Stimulated activated CD4-positive, alpha-beta T cell treated with anti-CD3 and anti-CD28 coated beads, TNF-alpha, amount 100 ng/mL, for 24 hours (primary cell): ENCODE measurements at regions not wholly inside any gene's neighbourhood (a gene's known extent, or its start where the extent isn't known, plus 50 kb on each side); places are given as distances from the start of the nearest gene placed in this dataset.

Source experiments
- DNase-seq, 3 experiments: peaks; one replicate each; pipeline ENCODE4 v3.0.0-alpha.2; 2020; ENCODE audit warnings: low read depth in 3 of 3

DNA sequence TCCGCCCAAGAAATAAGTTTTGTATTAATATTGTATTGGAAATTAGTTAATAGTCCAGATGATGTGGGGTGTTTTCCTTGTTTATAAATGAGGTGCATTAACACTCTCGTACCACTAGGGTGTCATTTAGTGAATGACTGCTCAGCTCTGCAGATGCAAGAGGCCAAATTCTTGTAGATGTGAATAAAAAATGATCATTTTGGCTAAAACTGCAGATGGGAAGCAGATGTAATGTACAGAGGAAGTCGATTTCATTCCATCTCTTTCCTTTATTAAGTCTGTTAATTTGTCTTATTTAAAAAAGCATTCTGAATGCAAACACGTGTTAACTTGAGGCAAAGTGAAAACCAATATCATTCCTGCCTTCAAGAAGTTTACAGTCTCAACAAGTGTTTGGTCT is 108.1 kb downstream of the DHX15 start:
- no peak for DNase-seq

- no peak for DNase-seq
These were observed 108.6 kb downstream of the DHX15 start for GRCh38 chr4:24475756-24476155.

DNA sequence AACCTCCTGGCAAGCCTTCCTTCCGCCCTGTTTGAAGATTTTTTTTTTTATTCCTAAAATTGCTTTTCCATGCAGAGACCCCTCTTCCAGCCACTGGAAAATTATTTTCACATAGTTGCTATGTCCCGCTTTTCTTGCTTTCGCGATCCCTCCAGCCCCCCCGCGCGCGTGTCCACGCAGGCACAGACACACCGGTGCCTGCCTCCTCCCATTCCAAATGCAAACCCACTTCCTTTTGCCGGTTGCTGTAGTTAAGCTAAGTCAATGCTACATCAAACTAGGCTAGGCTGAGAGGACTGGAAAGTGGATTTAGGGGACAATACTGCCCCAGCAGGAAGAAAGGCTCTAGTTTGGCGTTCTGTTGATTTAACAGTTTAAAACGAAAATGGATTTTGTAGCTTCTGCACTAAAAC is 111.0 kb downstream of the DHX15 start:
- no peak for DNase-seq

DNA sequence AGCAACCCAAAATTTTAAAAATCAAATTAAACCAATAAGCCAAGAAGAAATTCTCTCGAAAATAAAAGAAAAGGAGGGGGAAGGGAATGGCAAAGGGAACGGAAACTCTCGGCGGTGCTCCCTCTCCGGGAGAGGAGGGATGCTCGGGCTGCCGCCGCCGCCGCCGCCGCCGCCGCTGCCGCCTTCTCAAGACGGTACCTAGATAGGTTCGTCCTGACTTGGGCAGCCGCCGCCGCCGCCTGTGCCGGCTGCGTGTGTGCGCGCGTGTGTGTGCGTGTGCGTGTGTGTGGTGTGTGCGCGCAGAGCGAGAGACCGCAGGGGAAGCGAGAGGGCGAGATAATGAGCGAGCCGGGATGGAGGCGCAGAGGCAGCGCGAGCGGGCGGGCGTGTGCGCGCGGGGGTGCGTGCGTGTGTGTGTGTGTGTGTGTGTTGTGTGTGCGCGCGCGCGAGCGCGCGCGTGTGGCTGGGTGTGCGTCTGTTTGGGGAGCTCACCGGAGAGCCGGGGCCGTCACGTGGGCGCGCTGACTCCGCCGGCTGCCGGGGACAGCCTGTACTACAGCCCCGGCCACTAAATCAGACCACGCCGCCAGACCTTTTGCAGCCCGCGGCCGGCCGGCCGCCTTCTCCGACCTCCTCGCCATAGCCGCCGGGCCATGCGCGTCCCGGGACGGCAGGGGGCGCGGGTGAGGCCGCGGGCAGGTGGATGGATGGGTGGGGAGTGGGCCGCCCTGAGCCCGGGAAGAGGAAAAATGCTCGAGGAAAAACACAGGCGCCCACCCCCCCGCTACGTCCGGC is 111.6 kb downstream of the DHX15 start:
- DNase-seq, result peak in 1 of 3 experiments; percentile 55

DNA sequence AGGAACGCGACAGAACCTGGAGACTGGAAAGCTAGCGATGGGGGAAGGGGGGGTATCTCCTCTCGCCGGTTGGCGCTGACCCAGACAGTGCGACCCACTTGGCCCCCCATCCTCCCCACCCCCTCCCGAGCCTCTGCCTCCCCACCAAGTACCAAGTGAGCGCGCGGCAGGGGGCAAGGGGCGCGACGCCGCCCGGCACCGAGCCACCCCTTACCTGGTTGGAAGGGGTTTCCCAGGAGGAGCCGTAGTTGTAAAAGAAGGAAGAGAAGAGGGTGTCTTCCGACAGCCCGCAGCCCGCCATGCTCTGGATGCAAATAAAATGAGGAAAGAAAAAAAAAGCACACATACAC is 112.2 kb downstream of the DHX15 start:
- no peak for DNase-seq

DNA sequence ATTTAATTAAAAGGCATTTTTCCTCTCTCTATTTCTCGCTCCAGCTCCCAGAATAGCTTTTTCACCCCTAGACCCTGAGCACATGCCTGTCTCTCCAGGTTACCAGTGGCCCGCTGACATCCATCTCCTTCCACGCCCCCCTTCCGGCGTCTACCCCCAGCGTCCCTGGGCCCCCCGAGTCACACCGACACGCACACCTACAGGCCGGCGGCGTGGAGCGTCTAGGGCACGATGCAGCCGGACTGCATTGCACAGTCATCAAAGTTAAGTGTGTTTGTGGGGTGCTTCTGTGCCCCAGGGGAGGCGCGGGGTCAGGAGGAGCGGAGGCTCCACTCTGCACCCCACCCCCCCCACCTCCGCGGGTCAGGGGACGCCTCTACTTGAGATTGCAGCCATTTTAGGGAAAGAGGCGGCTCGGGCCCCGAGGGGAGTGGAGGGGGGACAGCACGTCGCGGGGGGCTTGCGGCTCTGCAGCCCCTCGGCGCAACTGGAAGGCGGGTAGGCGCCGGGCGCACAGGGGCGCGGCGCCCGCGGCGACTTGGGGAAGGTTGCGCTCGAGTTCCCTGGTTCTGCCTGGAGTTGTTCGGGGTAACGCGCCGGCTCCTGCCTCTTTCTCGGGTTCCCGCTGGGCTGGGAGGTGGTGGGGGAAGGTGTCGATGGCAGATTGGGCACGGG is 112.7 kb downstream of the DHX15 start:
- DNase-seq, result peak in 1 of 3 experiments; percentile 7

- peak in 1 of 3 experiments; percentile 26 for DNase-seq
These were observed 113.5 kb downstream of the DHX15 start for GRCh38 chr4:24470666-24471485.

GRCh38 chr4:24468071-24468470 is 116.3 kb downstream of the DHX15 start:
- no peak for DNase-seq

GRCh38 chr4:24464566-24464965 is 119.8 kb downstream of the DHX15 start:
- no peak for DNase-seq

GRCh38 chr4:24456431-24456830 is 127.9 kb downstream of the DHX15 start:
- no peak for DNase-seq

DNA sequence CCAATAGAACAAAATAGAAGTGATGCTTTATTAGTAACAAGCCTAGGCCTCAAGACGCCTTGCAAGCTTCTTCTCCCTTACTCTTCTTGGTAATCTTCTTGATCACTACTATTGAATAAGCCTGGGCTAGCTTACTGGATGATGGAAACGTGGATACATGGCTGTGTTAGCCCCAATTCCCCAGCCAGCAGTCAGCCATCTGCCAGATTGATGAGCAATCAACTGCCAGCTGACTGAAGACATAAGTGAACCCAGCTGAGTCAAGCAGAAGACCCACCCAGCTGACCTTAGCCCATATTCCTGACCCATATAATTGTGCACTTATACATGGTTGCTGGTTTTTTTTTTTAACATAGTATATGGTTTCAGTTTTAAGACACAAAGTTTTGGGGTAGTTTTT is 130.4 kb downstream of the DHX15 start:
- no peak for DNase-seq

GRCh38 chr4:24451870-24452269 is 132.5 kb downstream of the DHX15 start:
- DNase-seq, result no peak

GRCh38 chr4:24443200-24443599 is 141.2 kb downstream of the DHX15 start:
- DNase-seq, result no peak

DNA sequence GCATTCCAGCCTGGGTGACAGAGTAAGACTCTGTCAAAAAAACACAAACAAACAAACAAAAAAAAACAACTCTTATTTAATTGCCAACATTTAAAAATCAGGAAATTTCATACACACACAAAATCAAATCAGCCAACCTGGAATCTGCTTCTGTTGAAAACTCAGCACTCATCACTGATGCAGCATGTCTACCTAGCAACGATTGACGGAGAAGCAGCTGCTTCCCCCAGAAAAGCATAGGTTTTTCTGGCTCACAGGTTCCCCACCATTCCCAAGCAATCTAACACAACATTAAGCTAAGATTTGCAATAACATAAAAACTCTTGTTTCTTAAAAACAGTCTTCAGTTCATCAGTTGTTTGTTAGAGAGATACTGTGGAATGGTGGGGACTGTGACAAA is 143.6 kb downstream of the DHX15 start:
- no peak for DNase-seq

GRCh38 chr4:24434241-24434640 is 150.1 kb downstream of the DHX15 start:
- DNase-seq, result no peak

DNA sequence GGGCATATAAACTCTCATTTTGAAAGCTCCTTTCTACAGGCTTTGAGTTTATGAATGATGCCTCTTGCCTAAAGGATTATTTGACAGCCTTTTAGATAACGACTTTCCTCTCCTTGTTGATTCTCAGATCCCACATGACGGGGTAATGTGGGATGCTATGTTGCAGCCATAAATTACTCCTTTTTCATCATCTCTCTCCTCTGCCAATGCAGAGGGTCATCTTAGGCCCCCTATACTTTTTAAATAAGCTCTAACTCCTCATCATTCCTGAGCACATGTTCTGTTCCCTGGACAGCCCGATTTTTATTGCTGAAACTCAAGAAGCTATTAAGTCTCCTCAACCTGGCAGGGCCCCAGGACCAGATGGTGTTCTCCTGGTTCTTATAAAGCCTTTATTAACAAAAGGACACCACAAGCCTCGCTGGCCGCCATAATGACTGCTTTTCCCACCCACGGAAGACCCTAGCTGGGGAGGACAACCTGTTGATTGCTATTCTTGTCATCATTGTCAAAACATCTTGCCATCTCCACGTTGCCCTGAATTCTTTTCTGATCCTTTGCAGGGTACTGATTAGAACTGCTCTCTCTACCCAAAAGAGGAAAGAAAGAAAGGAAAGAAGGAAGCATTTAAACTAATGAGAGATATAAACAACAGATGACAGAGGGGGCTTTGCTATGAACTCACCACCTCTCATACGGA is 150.7 kb downstream of the DHX15 start:
- no peak for DNase-seq

GRCh38 chr4:24428850-24429249 is 155.5 kb downstream of the DHX15 start:
- DNase-seq, result no peak

GRCh38 chr4:24426557-24426956 is 157.8 kb downstream of the DHX15 start:
- no peak for DNase-seq

- no peak for DNase-seq
These were observed 158.5 kb downstream of the DHX15 start for GRCh38 chr4:24425863-24426262.

GRCh38 chr4:24423670-24424069 is 160.7 kb downstream of the DHX15 start:
- no peak for DNase-seq

DNA sequence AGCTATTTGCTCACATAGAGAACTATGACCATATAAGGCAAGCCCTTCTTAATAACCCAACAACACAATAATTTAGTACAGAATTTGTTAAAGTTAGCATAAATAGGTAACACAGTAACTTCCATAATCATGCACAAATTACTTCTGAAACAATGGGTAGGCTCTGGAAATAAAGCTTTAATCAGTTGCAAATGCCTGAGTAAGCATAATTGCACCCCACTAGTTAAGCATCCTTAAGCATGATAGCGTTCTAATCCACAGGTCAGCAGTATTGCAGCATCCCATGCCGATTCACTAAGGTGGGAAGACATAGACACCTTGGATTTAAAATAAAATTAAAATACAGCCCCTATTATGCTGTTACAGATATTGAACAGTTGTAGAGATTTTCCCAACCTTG is 161.7 kb downstream of the DHX15 start:
- DNase-seq, result no peak
